ENCODE measurements at regions not wholly inside any gene's neighbourhood (a gene's known extent, or its start where the extent isn't known, plus 50 kb on each side); places are given as distances from the start of the nearest gene placed in this dataset.

GRCh38 chr11:97683733-97684132, 1293.9 kb downstream of the JRKL start:
- no peaks in the 10 kb centered on the region for H3K9me2 ChIP-seq (replicated peaks; ENCODE audit: insufficient read depth, low read length)
- H3K36me3 ChIP-seq (ENCODE audit: low read length): no peaks in the 10 kb centered on the region
- no peaks in the 10 kb centered on the region for H3K27me3 ChIP-seq (ENCODE audit: low read length)
- H4K20me1 ChIP-seq (ENCODE audit: low read depth, low read length): no peaks in the 10 kb centered on the region
- H3K79me2 ChIP-seq (ENCODE audit: insufficient read depth, low read length): no peaks in the 10 kb centered on the region
- H3K9me3 ChIP-seq (ENCODE audit: insufficient read depth, low read length): no peaks in the 10 kb centered on the region
- TF ChIP-seq EZH2phosphoT487 (conservative IDR thresholded peaks at IDR 0.05; ENCODE audit: low read length): no peak
- no peak for TF ChIP-seq CTCF (IDR thresholded peaks at IDR 0.05; ENCODE audit: insufficient read depth, low read length, poor library complexity, severe bottlenecking)
- no peak overlapping the region for H2AFZ ChIP-seq (ENCODE audit: low read depth, low read length, severe bottlenecking)
- no peak overlapping the region for H3K9ac ChIP-seq (ENCODE audit: low read length)
- no peak overlapping the region for H3K4me3 ChIP-seq (ENCODE audit: insufficient read depth, low read length, poor library complexity, severe bottlenecking)
- H3K4me2 ChIP-seq (ENCODE audit: low read depth, low read length, poor library complexity, severe bottlenecking): no peak overlapping the region
- no peaks in the 10 kb centered on the region for H3F3A ChIP-seq (ENCODE audit: insufficient read depth)
- H3K27ac ChIP-seq (ENCODE audit: low read depth, low read length): no peak overlapping the region

GRCh38 chr11:97684486-97685439, 1295.0 kb downstream of the JRKL start:
- TF ChIP-seq CTCF (IDR thresholded peaks at IDR 0.05; ENCODE audit: insufficient read depth, low read length, poor library complexity, severe bottlenecking) (no peak), EZH2phosphoT487 (conservative IDR thresholded peaks at IDR 0.05; ENCODE audit: low read length) (no peak)
- Histone ChIP-seq H3K4me3 (ENCODE audit: insufficient read depth, low read length, poor library complexity, severe bottlenecking) (no peak overlapping the region), H2AFZ (ENCODE audit: low read depth, low read length, severe bottlenecking) (no peak overlapping the region), H3F3A (ENCODE audit: insufficient read depth) (no peaks in the 10 kb centered on the region), H3K4me2 (ENCODE audit: low read depth, low read length, poor library complexity, severe bottlenecking) (no peak overlapping the region), H3K79me2 (ENCODE audit: insufficient read depth, low read length) (no peaks in the 10 kb centered on the region), H3K36me3 (ENCODE audit: low read length) (no peaks in the 10 kb centered on the region), H4K20me1 (ENCODE audit: low read depth, low read length) (no peaks in the 10 kb centered on the region), H3K9me3 (ENCODE audit: insufficient read depth, low read length) (no peaks in the 10 kb centered on the region), H3K27ac (ENCODE audit: low read depth, low read length) (no peak overlapping the region), H3K27me3 (ENCODE audit: low read length) (no peaks in the 10 kb centered on the region), H3K9me2 (replicated peaks; ENCODE audit: insufficient read depth, low read length) (no peaks in the 10 kb centered on the region), H3K9ac (ENCODE audit: low read length) (no peak overlapping the region)

GRCh38 chr11:97685695-97686094, 1295.9 kb downstream of the JRKL start:
- H3K79me2 ChIP-seq (ENCODE audit: insufficient read depth, low read length): no peaks in the 10 kb centered on the region
- H3K4me3 ChIP-seq (ENCODE audit: insufficient read depth, low read length, poor library complexity, severe bottlenecking): no peak overlapping the region

More at GRCh38 chr11:97685695-97686094, 1295.9 kb downstream of the JRKL start:
- Histone ChIP-seq H3K9ac (ENCODE audit: low read length) (no peak overlapping the region), H3K36me3 (ENCODE audit: low read length) (no peaks in the 10 kb centered on the region), H3F3A (ENCODE audit: insufficient read depth) (no peaks in the 10 kb centered on the region), H3K9me2 (replicated peaks; ENCODE audit: insufficient read depth, low read length) (no peaks in the 10 kb centered on the region), H4K20me1 (ENCODE audit: low read depth, low read length) (no peaks in the 10 kb centered on the region), H3K27ac (ENCODE audit: low read depth, low read length) (no peak overlapping the region), H3K27me3 (ENCODE audit: low read length) (no peaks in the 10 kb centered on the region), H3K4me2 (ENCODE audit: low read depth, low read length, poor library complexity, severe bottlenecking) (no peak overlapping the region), H2AFZ (ENCODE audit: low read depth, low read length, severe bottlenecking) (no peak overlapping the region), H3K9me3 (ENCODE audit: insufficient read depth, low read length) (no peaks in the 10 kb centered on the region)
- TF ChIP-seq EZH2phosphoT487 (conservative IDR thresholded peaks at IDR 0.05; ENCODE audit: low read length) (no peak), CTCF (IDR thresholded peaks at IDR 0.05; ENCODE audit: insufficient read depth, low read length, poor library complexity, severe bottlenecking) (no peak)
